GM19397 (cell line): ENCODE measurements at regions not wholly inside any gene's neighbourhood (a gene's known extent, or its start where the extent isn't known, plus 50 kb on each side); places are given as distances from the start of the nearest gene placed in this dataset.
"Not testable (repeated sequence)": the region's sequence is repeated elsewhere in the genome, so short reads cannot be mapped to it uniquely, and the experiment has no call there.

Experiments
- ATAC-seq: cut with Tn5 transposase; IDR thresholded peaks from one replicate; pipeline ENCODE4 v1.9.1; 2021; ENCODE audit warnings: mild to moderate bottlenecking, moderate library complexity; ENCODE audit not compliant: unreplicated experiment

- ATAC-seq, result no peak
Observed at GRCh38 chr16:85270374-85270773, 158.1 kb upstream of the CIBAR2 start.

- ATAC-seq, result no peak
Observed at GRCh38 chr16:85271198-85271597, 158.9 kb upstream of the CIBAR2 start.

- ATAC-seq, result no peak
Observed at GRCh38 chr16:85273293-85273692, 161.0 kb upstream of the CIBAR2 start.

GRCh38 chr16:85274501-85274900, 162.2 kb upstream of the CIBAR2 start:
- ATAC-seq, result no peak

- ATAC-seq, result no peak
Observed at GRCh38 chr16:85274924-85275323, 162.7 kb upstream of the CIBAR2 start.

GRCh38 chr16:85275533-85276249, 163.4 kb upstream of the CIBAR2 start:
- no peak for ATAC-seq

- no peak for ATAC-seq
Observed at GRCh38 chr16:85276258-85276657, 164.0 kb upstream of the CIBAR2 start.

- ATAC-seq, result no peak
Observed at GRCh38 chr16:85276721-85277120, 164.4 kb upstream of the CIBAR2 start.

- no peak for ATAC-seq
Observed at GRCh38 chr16:85278839-85279238, 166.6 kb upstream of the CIBAR2 start.

- no peak for ATAC-seq
Observed at GRCh38 chr16:85279402-85279801, 167.1 kb upstream of the CIBAR2 start.

GRCh38 chr16:85279825-85280545, 167.7 kb upstream of the CIBAR2 start:
- ATAC-seq, result no peak

GRCh38 chr16:85281181-85281580, 168.9 kb upstream of the CIBAR2 start:
- ATAC-seq, result no peak

GRCh38 chr16:85282842-85283241, 170.6 kb upstream of the CIBAR2 start:
- no peak for ATAC-seq

- no peak for ATAC-seq
Observed at GRCh38 chr16:85283305-85284050, 171.2 kb upstream of the CIBAR2 start.

- ATAC-seq, result no peak
Observed at GRCh38 chr16:85284141-85284817, 172.0 kb upstream of the CIBAR2 start.

GRCh38 chr16:85285681-85286065, 173.4 kb upstream of the CIBAR2 start:
- ATAC-seq, result no peak

- no peak for ATAC-seq
Observed at GRCh38 chr16:85286066-85286831, 174.0 kb upstream of the CIBAR2 start.

GRCh38 chr16:85286951-85287814, 174.9 kb upstream of the CIBAR2 start:
- no peak for ATAC-seq

- ATAC-seq, result not testable (repeated sequence)
Observed at GRCh38 chr16:85287815-85288109, 175.5 kb upstream of the CIBAR2 start.
